MM.1S (cell line): ENCODE measurements at regions not wholly inside any gene's neighbourhood (a gene's known extent, or its start where the extent isn't known, plus 50 kb on each side); places are given as distances from the start of the nearest gene placed in this dataset.

Experiments
- DNase-seq: peaks from one replicate; pipeline ENCODE4 v3.0.0-alpha.2; 2015
- H2AFZ ChIP-seq: fragments of 300-600 bp; sonication (generic); 2 replicates; pipeline ENCODE4 v1.6.0; 2016; ENCODE audit warnings: antibody characterized with exemption, low read length
- H3F3A ChIP-seq: fragments of 300-600 bp; sonication (generic); 2 replicates; pipeline ENCODE4 v1.6.1; 2016; ENCODE audit warnings: mild to moderate bottlenecking, antibody characterized with exemption, low read length, moderate library complexity, mixed read lengths; ENCODE audit not compliant: insufficient read depth
- H3K27ac ChIP-seq: fragments of 300-600 bp; sonication (generic); 2 replicates; pipeline ENCODE4 v1.5.1; 2016; ENCODE audit warnings: mild to moderate bottlenecking, low read length
- H3K27me3 ChIP-seq: fragments of 300-600 bp; sonication (generic); replicated peaks from 2 replicates; pipeline ENCODE4 v1.6.0; 2016; ENCODE audit warnings: low read length; ENCODE audit not compliant: insufficient read depth
- H3K36me3 ChIP-seq: fragments of 300-600 bp; sonication (generic); replicated peaks from 2 replicates; pipeline ENCODE4 v1.6.1; 2016; ENCODE audit warnings: mild to moderate bottlenecking, low read length, mixed read lengths; ENCODE audit not compliant: insufficient read depth
- H3K4me1 ChIP-seq: fragments of 300-600 bp; sonication (generic); 2 replicates; pipeline ENCODE4 v1.6.1; 2016; ENCODE audit warnings: low read length, mixed read lengths
- H3K4me2 ChIP-seq: fragments of 300-600 bp; sonication (generic); 2 replicates; pipeline ENCODE4 v1.6.0; 2016; ENCODE audit warnings: low read depth, low read length
- H3K4me3 ChIP-seq: fragments of 300-600 bp; sonication (generic); 2 replicates; pipeline ENCODE4 v1.5.1; 2016; ENCODE audit warnings: low read length, mixed read lengths
- H3K79me2 ChIP-seq: fragments of 300-600 bp; sonication (generic); 2 replicates; pipeline ENCODE4 v1.6.1; 2016; ENCODE audit warnings: mixed run types, low read length, mixed read lengths
- H3K9ac ChIP-seq: fragments of 300-600 bp; sonication (generic); 2 replicates; pipeline ENCODE4 v1.6.1; 2016; ENCODE audit warnings: low read length, mixed read lengths
- H3K9me2 ChIP-seq: fragments of 300-600 bp; sonication (generic); replicated peaks from 2 replicates; pipeline ENCODE4 v1.6.1; 2016; ENCODE audit warnings: mild to moderate bottlenecking, low read length, mixed read lengths; ENCODE audit not compliant: insufficient read depth
- H3K9me3 ChIP-seq: fragments of 300-600 bp; sonication (generic); replicated peaks from 2 replicates; pipeline ENCODE4 v1.6.1; 2016; ENCODE audit warnings: mild to moderate bottlenecking, low read length, mixed read lengths; ENCODE audit not compliant: insufficient read depth
- H4K20me1 ChIP-seq: fragments of 300-600 bp; sonication (generic); 2 replicates; pipeline ENCODE4 v1.6.1; 2016; ENCODE audit warnings: mild to moderate bottlenecking, low read length, moderate library complexity, mixed read lengths; ENCODE audit not compliant: insufficient read depth
- CTCF ChIP-seq: fragments of 300-600 bp; sonication (generic); IDR thresholded peaks from 2 replicates; pipeline ENCODE4 v1.5.1; 2016; ENCODE audit warnings: antibody characterized with exemption, low read length, mixed read lengths
- EZH2 ChIP-seq: fragments of 300-600 bp; sonication (generic); optimal IDR thresholded peaks from 2 replicates; pipeline ENCODE3; 2017; ENCODE audit warnings: low read depth, mild to moderate bottlenecking, antibody characterized with exemption, low read length, mixed read lengths
- EZH2phosphoT487 ChIP-seq: fragments of 300-600 bp; sonication (generic); IDR thresholded peaks from 2 replicates; pipeline ENCODE4 v1.6.1; 2018; ENCODE audit warnings: antibody characterized with exemption, low read length

- H3K9me2 ChIP-seq: no peaks in the 10 kb centered on the region
- no peaks in the 10 kb centered on the region for H3K79me2 ChIP-seq
- no peak overlapping the region for H3K4me2 ChIP-seq
- no peak overlapping the region for H2AFZ ChIP-seq
- H3K4me1 ChIP-seq: no peaks in the 10 kb centered on the region
- no peaks in the 10 kb centered on the region for H4K20me1 ChIP-seq
- TF ChIP-seq EZH2: no peak
- no peak for TF ChIP-seq EZH2phosphoT487
- no peak for TF ChIP-seq CTCF
- H3K9ac ChIP-seq: no peak overlapping the region
- H3K36me3 ChIP-seq: no peaks in the 10 kb centered on the region
- DNase-seq: no peak
- H3K27me3 ChIP-seq: no peaks in the 10 kb centered on the region
- no peak overlapping the region for H3K27ac ChIP-seq
- no peak overlapping the region for H3K4me3 ChIP-seq
- no peaks in the 10 kb centered on the region for H3F3A ChIP-seq
- H3K9me3 ChIP-seq: no peaks in the 10 kb centered on the region
Observed at GRCh38 chr5:167649471-167649870, 642.0 kb upstream of the WWC1 start.

GRCh38 chr5:167652690-167653089, 638.8 kb upstream of the WWC1 start:
- no peak overlapping the region for H3K4me3 ChIP-seq
- H3K27ac ChIP-seq: no peak overlapping the region
- no peaks in the 10 kb centered on the region for H3F3A ChIP-seq
- no peak overlapping the region for H3K4me2 ChIP-seq
- H3K9ac ChIP-seq: no peak overlapping the region
- H3K79me2 ChIP-seq: no peaks in the 10 kb centered on the region
- TF ChIP-seq CTCF (no peak), EZH2phosphoT487 (no peak), EZH2 (no peak)
- no peak for DNase-seq
- no peak overlapping the region for H2AFZ ChIP-seq
- no peaks in the 10 kb centered on the region for H3K36me3 ChIP-seq
- no peaks in the 10 kb centered on the region for H4K20me1 ChIP-seq
- H3K9me3 ChIP-seq: no peaks in the 10 kb centered on the region
- H3K9me2 ChIP-seq: no peaks in the 10 kb centered on the region
- H3K27me3 ChIP-seq: no peaks in the 10 kb centered on the region
- H3K4me1 ChIP-seq: no peaks in the 10 kb centered on the region

- no peak overlapping the region for H3K4me3 ChIP-seq
- no peak overlapping the region for H3K9ac ChIP-seq
- H3K4me1 ChIP-seq: no peaks in the 10 kb centered on the region
- DNase-seq: no peak
- H3K27ac ChIP-seq: no peak overlapping the region
- H2AFZ ChIP-seq: no peak overlapping the region
- no peaks in the 10 kb centered on the region for H3F3A ChIP-seq
- no peaks in the 10 kb centered on the region for H4K20me1 ChIP-seq
- H3K36me3 ChIP-seq: no peaks in the 10 kb centered on the region
- no peaks in the 10 kb centered on the region for H3K27me3 ChIP-seq
- H3K79me2 ChIP-seq: no peaks in the 10 kb centered on the region
- H3K9me3 ChIP-seq: no peaks in the 10 kb centered on the region
- TF ChIP-seq EZH2 (no peak), EZH2phosphoT487 (no peak), CTCF (no peak)
- H3K4me2 ChIP-seq: no peak overlapping the region
- no peaks in the 10 kb centered on the region for H3K9me2 ChIP-seq
Observed at GRCh38 chr5:167653645-167654106, 637.8 kb upstream of the WWC1 start.
